Caco-2 (cell line): ENCODE measurements at regions not wholly inside any gene's neighbourhood (a gene's known extent, or its start where the extent isn't known, plus 50 kb on each side); places are given as distances from the start of the nearest gene placed in this dataset.

Experiments used
- BruUV-seq: library from RNA; stranded (reverse); fragments of 400-500 nt; replicated peaks from 2 replicates; lab custom pipeline; 2021; lab: Mats Ljungman, UMichigan
- CTCF ChIA-PET: fragments of 300-600 bp; sonication (Branson Sonifier 250); formaldehyde crosslinking; loops from one replicate; lab custom pipeline; 2022; ENCODE audit warnings: antibody characterized with exemption; lab: Charles Lee
- POLR2A ChIA-PET: fragments of 300-600 bp; sonication (Branson Sonifier 250); formaldehyde crosslinking; loops from one replicate; lab custom pipeline; 2022; ENCODE audit warnings: antibody characterized with exemption; lab: Charles Lee
- DNase-seq, 2 experiments: peaks; one replicate each; pipeline versions ENCODE4 v3.0.0 to v3.0.0-alpha.2; 2020 to 2022
- H3K27me3 ChIP-seq: replicated peaks from 2 replicates; pipeline ENCODE4 v1.6.0; 2011; ENCODE audit warnings: low read length; ENCODE audit not compliant: control insufficient read depth, insufficient read depth
- H3K36me3 ChIP-seq: 2 replicates; pipeline ENCODE4 v1.5.1; 2011; ENCODE audit warnings: low read length; ENCODE audit not compliant: control insufficient read depth, insufficient read depth
- H3K4me1 ChIP-seq: fragments of 250-450 bp; sonication (Bioruptor Pico); 2 replicates; pipeline ENCODE4 v1.5.1; 2020; ENCODE audit warnings: mild to moderate bottlenecking
- H3K4me3 ChIP-seq: 2 replicates; pipeline ENCODE4 v1.5.1; 2011; ENCODE audit warnings: low read depth, mild to moderate bottlenecking, control low read depth, low read length
- H3K9me3 ChIP-seq: fragments of 250-450 bp; sonication (Bioruptor Pico); 2 replicates; pipeline ENCODE4 v1.5.1; 2020; ENCODE audit warnings: mild to moderate bottlenecking, moderate library complexity
- H3K27ac Mint-ChIP-seq: one replicate; pipeline ENCODE4 v1.8.0; 2022; ENCODE audit warnings: mixed read lengths; ENCODE audit not compliant: unreplicated experiment
- H3K27me3 Mint-ChIP-seq: one replicate; pipeline ENCODE4 v1.8.0; 2022; ENCODE audit warnings: mixed read lengths; ENCODE audit not compliant: insufficient read depth, unreplicated experiment
- H3K36me3 Mint-ChIP-seq: one replicate; pipeline ENCODE4 v1.8.0; 2022; ENCODE audit warnings: mild to moderate bottlenecking, mixed read lengths; ENCODE audit not compliant: insufficient read depth, unreplicated experiment
- H3K4me1 Mint-ChIP-seq: one replicate; pipeline ENCODE4 v1.8.0; 2022; ENCODE audit warnings: low read depth, mixed read lengths; ENCODE audit not compliant: unreplicated experiment
- H3K4me3 Mint-ChIP-seq: one replicate; pipeline ENCODE4 v1.8.0; 2022; ENCODE audit warnings: mild to moderate bottlenecking, moderate library complexity, mixed read lengths; ENCODE audit not compliant: unreplicated experiment
- H3K9me3 Mint-ChIP-seq: one replicate; pipeline ENCODE4 v1.8.0; 2022; ENCODE audit warnings: mixed read lengths; ENCODE audit not compliant: unreplicated experiment
- CTCF ChIP-seq, 2 experiments: fragments of 200-600 bp in 1 of 2; IDR thresholded peaks; 1 replicate in 1 of 2; 2 replicates in 1 of 2; pipeline versions ENCODE4 v1.5.1 to v1.8.0; 2011 to 2022; ENCODE audit warnings: antibody characterized with exemption in 1 of 2, control low read depth in 1 of 2, inconsistent platforms in 1 of 2, low read depth in 1 of 2, low read length in 1 of 2, mild to moderate bottlenecking in 1 of 2, moderate library complexity in 1 of 2; ENCODE audit not compliant: insufficient read depth in 1 of 2, severe bottlenecking in 1 of 2, unreplicated experiment in 1 of 2
- intact Hi-C: fragments of 100-400 bp; cut with micrococcal nuclease; formaldehyde crosslinking; loops from one replicate; pipeline ENCODE4 v1.10.0; 2022; ENCODE audit not compliant: unreplicated experiment

- TF ChIP-seq CTCF (IDR thresholded peaks at IDR 0.05; ENCODE audit: insufficient read depth in 1 of 2, low read depth in 1 of 2, low read length in 1 of 2, severe bottlenecking in 1 of 2, unreplicated experiment in 1 of 2) = peak; percentile 69 to 80
- DNase-seq = peak; percentile 64 to 72
- Mint-ChIP-seq H3K36me3 (no peaks in the 10 kb centered on the region), H3K27ac (no peak overlapping the region), H3K4me1 (peaks cover 10% of the 10 kb centered on the region), H3K27me3 (no peaks in the 10 kb centered on the region), H3K4me3 (no peak overlapping the region), H3K9me3 (peaks cover 8% of the 10 kb centered on the region)
- no peaks in the 10 kb centered on the region for H3K36me3 ChIP-seq
- H3K4me1 ChIP-seq = peaks cover 41% of the 10 kb centered on the region
- no peak overlapping the region for H3K4me3 ChIP-seq
- H3K27me3 ChIP-seq = no peaks in the 10 kb centered on the region
- intact Hi-C loops = loop anchor here (1.0 to 10.0 kb wide), 7 partner anchors 31 to 1051 kb away; partner anchors contain the start of gene LYPLAL1
- no TSS peak for BruUV-seq
- ChIA-PET CTCF (interaction anchor here (0.9 kb wide), 1 partner anchor 182 kb away, joined by 3 read pairs; no protein-coding TSS in a partner anchor), POLR2A (no interaction called here)
- H3K9me3 ChIP-seq = no peaks in the 10 kb centered on the region; the same call in 1 of the 2 replicates
Measured at GRCh38 chr1:219385787-219386427, 212.2 kb downstream of the LYPLAL1 start.

GRCh38 chr1:219383281-219383680, 209.6 kb downstream of the LYPLAL1 start:
- intact Hi-C loops = loop anchor here (5.0 to 10.0 kb wide), 3 partner anchors 71 to 1048 kb away; partner anchors contain the start of gene LYPLAL1
- no peak for TF ChIP-seq CTCF (IDR thresholded peaks at IDR 0.05; ENCODE audit: insufficient read depth in 1 of 2, low read depth in 1 of 2, low read length in 1 of 2, severe bottlenecking in 1 of 2, unreplicated experiment in 1 of 2)
- Mint-ChIP-seq H3K27me3 (no peaks in the 10 kb centered on the region), H3K4me3 (no peak overlapping the region), H3K27ac (no peak overlapping the region), H3K36me3 (no peaks in the 10 kb centered on the region), H3K9me3 (peaks cover 26% of the 10 kb centered on the region), H3K4me1 (peaks cover 10% of the 10 kb centered on the region)
- Histone ChIP-seq H3K4me3 (no peak overlapping the region), H3K4me1 (peaks cover 39% of the 10 kb centered on the region), H3K27me3 (no peaks in the 10 kb centered on the region), H3K36me3 (no peaks in the 10 kb centered on the region), H3K9me3 (no peaks in the 10 kb centered on the region; the same call in 1 of the 2 replicates)
- no peak for DNase-seq
- no TSS peak for BruUV-seq
- CTCF ChIA-PET = interaction anchor here (0.9 kb wide), 1 partner anchor 212 kb away, joined by 4 read pairs; no protein-coding TSS in a partner anchor
- POLR2A ChIA-PET = interaction anchor here (0.6 kb wide), 1 partner anchor 979 kb away, joined by 4 read pairs; no protein-coding TSS in a partner anchor

- DNase-seq = no peak
- POLR2A ChIA-PET = no interaction called here
- no peaks in the 10 kb centered on the region for H3K36me3 Mint-ChIP-seq
- no peaks in the 10 kb centered on the region; the same call in 1 of the 2 replicates for H3K9me3 ChIP-seq
- no peak for TF ChIP-seq CTCF (IDR thresholded peaks at IDR 0.05; ENCODE audit: insufficient read depth in 1 of 2, low read depth in 1 of 2, low read length in 1 of 2, severe bottlenecking in 1 of 2, unreplicated experiment in 1 of 2)
- peaks cover 20% of the 10 kb centered on the region for H3K4me1 ChIP-seq
- no peaks in the 10 kb centered on the region for H3K27me3 ChIP-seq
- H3K4me3 ChIP-seq = no peak overlapping the region
- CTCF ChIA-PET = no interaction called here
- H3K4me1 Mint-ChIP-seq = peaks cover under 1% of the 10 kb centered on the region
- H3K9me3 Mint-ChIP-seq = peaks cover 30% of the 10 kb centered on the region
- no peaks in the 10 kb centered on the region for H3K36me3 ChIP-seq
- no peak overlapping the region for H3K4me3 Mint-ChIP-seq
- intact Hi-C loops = loop anchor here (5.0 to 10.0 kb wide), 3 partner anchors 69 to 1047 kb away; partner anchors contain the start of gene LYPLAL1
- no peaks in the 10 kb centered on the region for H3K27me3 Mint-ChIP-seq
- no TSS peak for BruUV-seq
- peak overlapping the region; percentile 24 for H3K27ac Mint-ChIP-seq
Measured at GRCh38 chr1:219381396-219381795, 207.7 kb downstream of the LYPLAL1 start.
